HCT116 (cell line): ENCODE measurements at regions not wholly inside any gene's neighbourhood (a gene's known extent, or its start where the extent isn't known, plus 50 kb on each side); places are given as distances from the start of the nearest gene placed in this dataset.
"Not testable (repeated sequence)": the region's sequence is repeated elsewhere in the genome, so short reads cannot be mapped to it uniquely, and the experiment has no call there.

Experiments used
- ATAC-seq: fragments of 200-7000 bp; cut with Tn5 transposase; 2 replicates; pipeline ENCODE4 v1.9.1; 2020; ENCODE audit warnings: mild to moderate bottlenecking, moderate library complexity
- BruUV-seq: library from RNA; stranded (reverse); fragments of 400-500 nt; replicated peaks from 2 replicates; lab custom pipeline; 2021; lab: Mats Ljungman, UMichigan
- CTCF ChIA-PET: fragments of 300-600 bp; sonication (Branson Sonifier 250); formaldehyde crosslinking; loops from one replicate; lab custom pipeline; 2021; ENCODE audit warnings: antibody characterized with exemption; lab: Charles Lee
- POLR2A ChIA-PET: fragments of 300-600, 350-600 bp; sonication (Branson Sonifier 250); formaldehyde crosslinking; loops from one replicate; lab custom pipeline; 2021; ENCODE audit warnings: antibody characterized with exemption; lab: Charles Lee
- RAD21 ChIA-PET, 2 experiments: fragments of 300-600 bp; sonication (Branson Sonifier 250); formaldehyde crosslinking; loops; one replicate each; lab custom pipeline; 2023; ENCODE audit warnings: low total read pairs in 2 of 2; ENCODE audit not compliant: uncharacterized antibody in 2 of 2, unreplicated experiment in 2 of 2, low non-redundant PET in 1 of 2; lab: Charles Lee
- DNase-seq: peaks from one replicate; pipeline ENCODE4 v3.0.0-alpha.2; 2010; ENCODE audit warnings: low read depth, low spot score
- H2AFZ ChIP-seq: fragments of 200-600 bp; shearing (Covaris generic), sonication (generic); 2 replicates; pipeline ENCODE4 v1.6.1; 2017; ENCODE audit warnings: low read depth, mixed run types, mixed read lengths, antibody characterized with exemption, low read length; ENCODE audit not compliant: poor library complexity, severe bottlenecking
- H3K27ac ChIP-seq: 2 replicates; pipeline ENCODE4 v1.5.1; 2012; ENCODE audit warnings: low read depth, low read length
- H3K27me3 ChIP-seq: fragments of 200-600 bp; sonication (generic); 2 replicates; pipeline ENCODE4 v1.6.1; 2016; ENCODE audit warnings: mixed run types, low read length, mixed read lengths; ENCODE audit not compliant: insufficient read depth
- H3K36me3 ChIP-seq, 2 experiments: fragments of 200-500 bp in 1 of 2; fragments of 200-600 bp in 1 of 2; sonication (Bioruptor generic) in 1 of 2; sonication (generic) in 1 of 2; 2 replicates each; pipeline versions ENCODE4 v1.5.1 to v1.6.1; 2014 to 2016; ENCODE audit warnings: low read length in 2 of 2, inconsistent platforms in 1 of 2, mixed read lengths in 1 of 2, mixed run types in 1 of 2; ENCODE audit not compliant: insufficient read depth in 2 of 2, control insufficient read depth in 1 of 2
- H3K4me1 ChIP-seq, 2 experiments: fragments of 200-600 bp in 1 of 2; sonication (generic) in 1 of 2; 2 replicates each; pipeline versions ENCODE4 v1.5.1 to v1.6.1; 2012 to 2017; ENCODE audit warnings: low read length in 2 of 2, inconsistent platforms in 1 of 2, mild to moderate bottlenecking in 1 of 2, mixed read lengths in 1 of 2, mixed run types in 1 of 2, moderate library complexity in 1 of 2; ENCODE audit not compliant: insufficient read depth in 2 of 2, control insufficient read depth in 1 of 2
- H3K4me2 ChIP-seq: fragments of 200-600 bp; sonication (generic); 2 replicates; pipeline ENCODE4 v1.6.1; 2017; ENCODE audit warnings: mixed run types, low read length, mixed read lengths
- H3K4me3 ChIP-seq, 2 experiments: fragments of 200-600 bp in 1 of 2; sonication (generic) in 1 of 2; replicated peaks in 1 of 2; 2 replicates each; pipeline ENCODE4 v1.5.1; 2011 to 2016; ENCODE audit warnings: low read length in 2 of 2, control low read depth in 1 of 2, low read depth in 1 of 2, mild to moderate bottlenecking in 1 of 2, mixed read lengths in 1 of 2, mixed run types in 1 of 2
- H3K79me2 ChIP-seq: fragments of 200-600 bp; sonication (generic); 2 replicates; pipeline ENCODE4 v1.6.1; 2017; ENCODE audit warnings: mild to moderate bottlenecking, mixed run types, low read length, moderate library complexity, mixed read lengths; ENCODE audit not compliant: insufficient read depth
- H3K9ac ChIP-seq: fragments of 200-600 bp; sonication (generic); 2 replicates; pipeline ENCODE4 v1.6.1; 2016; ENCODE audit warnings: low read length, mixed read lengths
- H3K9me2 ChIP-seq: fragments of 200-600 bp; sonication (generic), shearing (Covaris generic); 2 replicates; pipeline ENCODE4 v1.6.1; 2017; ENCODE audit warnings: mixed run types, mild to moderate bottlenecking, moderate library complexity; ENCODE audit not compliant: insufficient read depth
- H3K9me3 ChIP-seq, 2 experiments: fragments of 200-500 bp in 1 of 2; fragments of 200-600 bp in 1 of 2; sonication (Bioruptor generic) in 1 of 2; sonication (generic) in 1 of 2; 2 replicates each; pipeline ENCODE4 v1.6.1; 2014 to 2017; ENCODE audit warnings: low read length in 2 of 2, mixed read lengths in 2 of 2, inconsistent platforms in 1 of 2, low read depth in 1 of 2, mild to moderate bottlenecking in 1 of 2, mixed run types in 1 of 2, moderate library complexity in 1 of 2; ENCODE audit not compliant: control insufficient read depth in 1 of 2, insufficient read depth in 1 of 2
- H4K20me1 ChIP-seq: fragments of 200-600 bp; sonication (generic), shearing (Covaris generic); 2 replicates; pipeline ENCODE4 v1.6.1; 2017; ENCODE audit warnings: mixed run types, mild to moderate bottlenecking, moderate library complexity; ENCODE audit not compliant: insufficient read depth
- CBX3 ChIP-seq: IDR thresholded peaks from 2 replicates; pipeline ENCODE4 v1.6.1; 2012; ENCODE audit warnings: low read depth
- CEBPB ChIP-seq: IDR thresholded peaks from 2 replicates; pipeline ENCODE4 v1.6.1; 2012; ENCODE audit warnings: low read depth
- EZH2phosphoT487 ChIP-seq: fragments of 200-600 bp; IDR thresholded peaks from 2 replicates; pipeline ENCODE4 v1.6.1; 2018; ENCODE audit warnings: antibody characterized with exemption, borderline replicate concordance
- POLR2A ChIP-seq: IDR thresholded peaks from 2 replicates; pipeline ENCODE4 v1.7.0; 2011; ENCODE audit warnings: borderline replicate concordance; ENCODE audit not compliant: insufficient read depth, insufficient read length; ENCODE audit errors: extremely low read depth
- ZNF274 ChIP-seq: fragments of 200-500 bp; sonication (Bioruptor generic); IDR thresholded peaks from 2 replicates; pipeline ENCODE4 v1.6.1; 2014; ENCODE audit warnings: mild to moderate bottlenecking, low read depth, low read length, inconsistent platforms
- intact Hi-C: fragments of 100-400 bp; cut with micrococcal nuclease; formaldehyde crosslinking; loops from 2 replicates; pipeline ENCODE4 v1.10.0; 2022
- TF ChIP-seq, protein P1 (sequence below): IDR thresholded peaks from 2 replicates; pipeline ENCODE4 v1.6.1; 2012

GRCh38 chr2:190759749-190760213 lies 110.9 kb downstream of the NAB1 start (continued):
- TF ChIP-seq EZH2phosphoT487 (no peak), POLR2A (no peak), CBX3 (peak; percentile 71), ZNF274 (no peak), CEBPB (peak; percentile 49)
- TF ChIP-seq, protein P1, sequence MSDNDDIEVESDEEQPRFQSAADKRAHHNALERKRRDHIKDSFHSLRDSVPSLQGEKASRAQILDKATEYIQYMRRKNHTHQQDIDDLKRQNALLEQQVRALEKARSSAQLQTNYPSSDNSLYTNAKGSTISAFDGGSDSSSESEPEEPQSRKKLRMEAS = no peak

GRCh38 chr2:190760353-190761150 lies 111.7 kb downstream of the NAB1 start:
- H3K9me2 ChIP-seq, H3K4me3 ChIP-seq, BruUV-seq, H4K20me1 ChIP-seq, H3K9me3 ChIP-seq, H3K36me3 ChIP-seq, H3K9ac ChIP-seq, DNase-seq, intact Hi-C loops, RAD21 ChIA-PET, H3K27ac ChIP-seq, H3K27me3 ChIP-seq, H3K79me2 ChIP-seq: not testable (repeated sequence)
- ATAC-seq = peak; percentile 36; the same call in 1 of the 2 replicates
- H3K4me2 ChIP-seq = peak overlapping the region; percentile 57
- peaks cover 7 to 17% of the 10 kb centered on the region in 2 experiments; a peak in 3 of 4 replicates for H3K4me1 ChIP-seq
- H2AFZ ChIP-seq = peak overlapping the region; percentile 99
- CTCF ChIA-PET = interaction anchor here (1.2 kb wide), 1 partner anchor 20 kb away, joined by 3 read pairs; no protein-coding TSS in a partner anchor
- POLR2A ChIA-PET = interaction anchor here (0.8 kb wide), 1 partner anchor 14 kb away, joined by 4 read pairs; no protein-coding TSS in a partner anchor

GRCh38 chr2:190761216-190761615 lies 112.3 kb downstream of the NAB1 start:
- BruUV-seq, H3K9me2 ChIP-seq, RAD21 ChIA-PET, H3K79me2 ChIP-seq, H2AFZ ChIP-seq, H3K27ac ChIP-seq, H3K36me3 ChIP-seq, ATAC-seq, H4K20me1 ChIP-seq, H3K9me3 ChIP-seq, DNase-seq, H3K4me3 ChIP-seq, H3K9ac ChIP-seq, POLR2A ChIA-PET, H3K27me3 ChIP-seq, intact Hi-C loops, CTCF ChIA-PET, H3K4me2 ChIP-seq: not testable (repeated sequence)
- H3K4me1 ChIP-seq = peaks cover 7 to 24% of the 10 kb centered on the region in 2 experiments; a peak in 3 of 4 replicates
